Endothelial cell of umbilical vein (primary cell): ENCODE measurements at regions not wholly inside any gene's neighbourhood (a gene's known extent, or its start where the extent isn't known, plus 50 kb on each side); places are given as distances from the start of the nearest gene placed in this dataset.

Experiments
- BruUV-seq: library from RNA; stranded (reverse); fragments of 400-500 nt; replicated peaks from 2 replicates; lab custom pipeline; 2021; lab: Mats Ljungman, UMichigan
- CTCF ChIA-PET: fragments of 300-600, 350-600 bp; sonication (Branson Sonifier 250); formaldehyde crosslinking; loops from one replicate; lab custom pipeline; 2021; ENCODE audit warnings: antibody characterized with exemption, inconsistent platforms; lab: Charles Lee
- POLR2A ChIA-PET: fragments of 300-600, 350-600 bp; sonication (Branson Sonifier 250); formaldehyde crosslinking; loops from one replicate; lab custom pipeline; 2021; ENCODE audit warnings: antibody characterized with exemption, inconsistent platforms; lab: Charles Lee
- DNase-seq: peaks from one replicate; pipeline ENCODE4 v3.0.0-alpha.2; 2011; ENCODE audit warnings: low read depth, low spot score
- FAIRE-seq: peaks from 2 replicates; lab custom pipeline; 2011; peaks lifted over from hg19 to GRCh38; lab: Jason Lieb, UNC
- H2AFZ ChIP-seq: 2 replicates; pipeline ENCODE4 v1.6.0; 2012; ENCODE audit warnings: low read depth, low read length, control low read depth, inconsistent platforms
- H3K27ac ChIP-seq: 2 replicates; pipeline ENCODE4 v1.5.1; 2011; ENCODE audit warnings: low read depth, mild to moderate bottlenecking, control low read depth, low read length, moderate library complexity; ENCODE audit not compliant: insufficient read depth
- H3K27me3 ChIP-seq, 2 experiments: 2 replicates each; pipeline versions ENCODE4 v1.6.0 to v1.6.1; 2011; ENCODE audit warnings: low read length in 2 of 2, mixed read lengths in 1 of 2; ENCODE audit not compliant: control insufficient read depth in 2 of 2, insufficient read depth in 2 of 2
- H3K36me3 ChIP-seq, 2 experiments: 2 replicates in 1 of 2; 3 replicates in 1 of 2; pipeline ENCODE4 v1.5.1; 2011; ENCODE audit warnings: low read length in 2 of 2, mild to moderate bottlenecking in 1 of 2, moderate library complexity in 1 of 2; ENCODE audit not compliant: control insufficient read depth in 2 of 2, insufficient read depth in 2 of 2; ENCODE audit errors: extremely low read depth in 1 of 2
- H3K4me1 ChIP-seq: 3 replicates; pipeline ENCODE4 v1.5.1; 2011; ENCODE audit warnings: mild to moderate bottlenecking, low read length; ENCODE audit not compliant: control insufficient read depth, insufficient read depth; ENCODE audit errors: extremely low read depth
- H3K4me2 ChIP-seq: 2 replicates; pipeline ENCODE4 v1.6.1; 2011; ENCODE audit warnings: low read length, control low read depth, mixed read lengths; ENCODE audit not compliant: insufficient read depth
- H3K4me3 ChIP-seq, 3 experiments: fragments of 200-600 bp in 1 of 3; sonication (generic), shearing (Covaris generic) in 1 of 3; replicated peaks in 1 of 3; 2 replicates each; pipeline ENCODE4 v1.5.1; 2011 to 2016; ENCODE audit warnings: control low read depth in 3 of 3, low read length in 3 of 3, mild to moderate bottlenecking in 2 of 3, inconsistent platforms in 1 of 3, low read depth in 1 of 3, moderate library complexity in 1 of 3; ENCODE audit not compliant: insufficient read depth in 1 of 3
- H3K79me2 ChIP-seq: 2 replicates; pipeline ENCODE4 v1.6.0; 2012; ENCODE audit warnings: low read length, inconsistent platforms; ENCODE audit not compliant: control insufficient read depth, insufficient read depth
- H3K9ac ChIP-seq: replicated peaks from 2 replicates; pipeline ENCODE3; 2011; ENCODE audit warnings: low read length, control low read depth; ENCODE audit not compliant: insufficient read depth; ENCODE audit errors: extremely low read depth
- H3K9me1 ChIP-seq: replicated peaks from 3 replicates; pipeline ENCODE4 v1.6.0; 2011; ENCODE audit warnings: mild to moderate bottlenecking, low read length; ENCODE audit not compliant: control insufficient read depth, insufficient read depth; ENCODE audit errors: extremely low read depth
- H3K9me3 ChIP-seq: replicated peaks from 2 replicates; pipeline ENCODE4 v1.5.1; 2012; ENCODE audit warnings: low read length, inconsistent platforms; ENCODE audit not compliant: control insufficient read depth, insufficient read depth
- H4K20me1 ChIP-seq: replicated peaks from 2 replicates; pipeline ENCODE3; 2011; ENCODE audit warnings: mild to moderate bottlenecking, low read length; ENCODE audit not compliant: control insufficient read depth, insufficient read depth; ENCODE audit errors: extremely low read depth
- CTCF ChIP-seq, 2 donors: IDR thresholded peaks; 1 replicate in 1 of 2; 2 replicates in 1 of 2; pipeline ENCODE4 v1.5.1; 2011; ENCODE audit warnings: low read length in 2 of 2, mild to moderate bottlenecking in 2 of 2, moderate library complexity in 2 of 2, control low read depth in 1 of 2, inconsistent platforms in 1 of 2, low read depth in 1 of 2; ENCODE audit not compliant: insufficient read depth in 1 of 2; ENCODE audit errors: extremely low read depth in 1 of 2
- EZH2 ChIP-seq: IDR thresholded peaks from 2 replicates; pipeline ENCODE4 v1.6.1; 2012; ENCODE audit warnings: borderline replicate concordance, low read depth, mild to moderate bottlenecking, moderate library complexity, low read length, inconsistent platforms; ENCODE audit not compliant: severe bottlenecking
- FOS ChIP-seq: IDR thresholded peaks from 2 replicates; pipeline ENCODE4 v1.6.1; 2011; ENCODE audit warnings: mild to moderate bottlenecking, low read length, moderate library complexity, borderline replicate concordance; ENCODE audit not compliant: insufficient read depth
- GATA2 ChIP-seq: IDR thresholded peaks from 2 replicates; pipeline ENCODE4 v1.7.0; 2011; ENCODE audit warnings: low read depth, mild to moderate bottlenecking, moderate library complexity, mixed read lengths, low read length; ENCODE audit not compliant: insufficient read length, insufficient read depth
- JUN ChIP-seq: IDR thresholded peaks from 2 replicates; pipeline ENCODE4 v1.6.1; 2011; ENCODE audit warnings: borderline replicate concordance, low read depth; ENCODE audit not compliant: insufficient read length, insufficient read depth
- MAX ChIP-seq: IDR thresholded peaks from 2 replicates; pipeline ENCODE4 v1.6.1; 2011; ENCODE audit not compliant: insufficient read depth, insufficient read length
- MYC ChIP-seq: IDR thresholded peaks from one replicate; pipeline ENCODE4 v1.6.1; 2011; ENCODE audit warnings: mild to moderate bottlenecking, low read depth, low read length
- POLR2A ChIP-seq: IDR thresholded peaks from 2 replicates; pipeline ENCODE4 v1.6.1; 2012; ENCODE audit warnings: low read depth, mild to moderate bottlenecking, control low read depth, low read length
- POLR2AphosphoS5 ChIP-seq: IDR thresholded peaks from 2 replicates; pipeline ENCODE4 v1.6.1; 2012; ENCODE audit warnings: low read depth, mild to moderate bottlenecking, control low read depth, low read length, moderate library complexity; ENCODE audit not compliant: insufficient read depth
- dilution Hi-C: fragments of 300-500 bp; cut with MboI; formaldehyde crosslinking; loops from one replicate; pipeline ENCODE4 v1.15.0; 2019; ENCODE audit warnings: low sequenced_read_pairs; ENCODE audit not compliant: extremely low pct_ligation_motif_present
- intact Hi-C: fragments of 100-400 bp; cut with micrococcal nuclease; formaldehyde crosslinking; loops from one replicate; pipeline ENCODE4 v1.10.0; 2022

- no peaks in the 10 kb centered on the region for H4K20me1 ChIP-seq
- POLR2A ChIA-PET, result no interaction called here
- intact Hi-C loops, result no loop called here
- peaks cover 23 to 25% of the 10 kb centered on the region in 2 experiments for H3K27me3 ChIP-seq
- no peak overlapping the region for H3K4me3 ChIP-seq
- no peak overlapping the region for H3K4me2 ChIP-seq
- H3K4me1 ChIP-seq, result peaks cover 11% of the 10 kb centered on the region
- H3K27ac ChIP-seq, result no peak overlapping the region
- DNase-seq, result no peak
- no TSS peak for BruUV-seq
- H3K9me3 ChIP-seq, result no peaks in the 10 kb centered on the region
- H3K36me3 ChIP-seq, result no peaks in the 10 kb centered on the region
- dilution Hi-C loops, result loop anchor here (25.0 kb wide), 1 partner anchor 183 kb away; the partner anchor contains the start of gene IL6
- H3K9ac ChIP-seq, result no peak overlapping the region
- H3K9me1 ChIP-seq, result no peaks in the 10 kb centered on the region
- no peak overlapping the region for H2AFZ ChIP-seq
- TF ChIP-seq CTCF (IDR thresholded peaks at IDR 0.05; ENCODE audit: extremely low read depth in 1 of 2, insufficient read depth in 1 of 2, low read depth in 1 of 2, low read length in 2 of 2) (no peak), JUN (no peak)
- H3K79me2 ChIP-seq, result no peaks in the 10 kb centered on the region
- CTCF ChIA-PET, result interaction anchor here (1.0 to 4.5 kb wide), 4 partner anchors 174 to 501 kb away, joined by 3 to 21 read pairs (median 6); no protein-coding TSS in a partner anchor
- no peak for FAIRE-seq
These were observed 54.2 kb upstream of the STEAP1B start for GRCh38 chr7:22554184-22554583.

GRCh38 chr7:22551768-22552513, 52.0 kb upstream of the STEAP1B start:
- Histone ChIP-seq H3K79me2 (no peaks in the 10 kb centered on the region), H3K36me3 (no peaks in the 10 kb centered on the region)
- TF ChIP-seq MAX (no peak), JUN (no peak), FOS (no peak), POLR2A (no peak), GATA2 (no peak), MYC (no peak), POLR2AphosphoS5 (no peak), CTCF (IDR thresholded peaks at IDR 0.05; ENCODE audit: extremely low read depth in 1 of 2, insufficient read depth in 1 of 2, low read depth in 1 of 2, low read length in 2 of 2) (no peak), EZH2 (no peak)

More at GRCh38 chr7:22551768-22552513, 52.0 kb upstream of the STEAP1B start:
- Histone ChIP-seq H3K9ac (no peak overlapping the region), H3K9me1 (no peaks in the 10 kb centered on the region), H2AFZ (no peak overlapping the region), H3K4me2 (no peak overlapping the region), H3K4me3 (no peak overlapping the region), H3K4me1 (peaks cover 11% of the 10 kb centered on the region), H3K9me3 (no peaks in the 10 kb centered on the region), H3K27ac (no peak overlapping the region), H4K20me1 (no peaks in the 10 kb centered on the region), H3K27me3 (peaks cover 27 to 28% of the 10 kb centered on the region in 2 experiments)
- intact Hi-C loops, result no loop called here
- FAIRE-seq (no peak), DNase-seq (no peak)
- ChIA-PET POLR2A (no interaction called here), CTCF (interaction anchor here (0.9 to 4.5 kb wide), 4 partner anchors 9 to 504 kb away, joined by 3 to 21 read pairs (median 4); no protein-coding TSS in a partner anchor)
- no TSS peak for BruUV-seq
- dilution Hi-C loops, result loop anchor here (25.0 kb wide), 1 partner anchor 185 kb away; the partner anchor contains the start of gene IL6
